ENCODE measurements at regions not wholly inside any gene's neighbourhood (a gene's known extent, or its start where the extent isn't known, plus 50 kb on each side); places are given as distances from the start of the nearest gene placed in this dataset.
"Not testable (repeated sequence)": the region's sequence is repeated elsewhere in the genome, so short reads cannot be mapped to it uniquely, and the experiment has no call there.

DNA sequence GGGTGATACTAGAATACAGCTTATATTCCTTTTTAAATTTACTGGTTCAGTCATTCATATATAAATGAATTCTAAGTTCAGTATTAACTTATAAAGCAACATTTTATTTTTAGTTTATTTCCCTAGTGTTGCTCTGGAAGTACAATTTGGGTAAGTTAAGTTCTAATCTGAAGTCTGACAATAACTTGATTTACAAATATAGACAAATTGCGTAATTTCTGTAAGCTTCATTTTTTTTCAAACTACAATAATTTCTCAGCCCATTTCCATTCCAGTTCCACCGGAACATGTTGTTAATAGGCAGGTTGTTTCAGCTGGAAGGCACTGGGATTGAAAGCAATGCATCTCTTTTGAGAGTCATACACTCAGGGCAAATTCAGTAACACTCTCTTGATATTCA lies 2000.7 kb downstream of the OLFM4 start:
- intact Hi-C loops (cut with DNase I), result no loop called here
- TF ChIP-seq POLR2A (IDR thresholded peaks at IDR 0.05), result no peak
- TF ChIP-seq, protein P1, sequence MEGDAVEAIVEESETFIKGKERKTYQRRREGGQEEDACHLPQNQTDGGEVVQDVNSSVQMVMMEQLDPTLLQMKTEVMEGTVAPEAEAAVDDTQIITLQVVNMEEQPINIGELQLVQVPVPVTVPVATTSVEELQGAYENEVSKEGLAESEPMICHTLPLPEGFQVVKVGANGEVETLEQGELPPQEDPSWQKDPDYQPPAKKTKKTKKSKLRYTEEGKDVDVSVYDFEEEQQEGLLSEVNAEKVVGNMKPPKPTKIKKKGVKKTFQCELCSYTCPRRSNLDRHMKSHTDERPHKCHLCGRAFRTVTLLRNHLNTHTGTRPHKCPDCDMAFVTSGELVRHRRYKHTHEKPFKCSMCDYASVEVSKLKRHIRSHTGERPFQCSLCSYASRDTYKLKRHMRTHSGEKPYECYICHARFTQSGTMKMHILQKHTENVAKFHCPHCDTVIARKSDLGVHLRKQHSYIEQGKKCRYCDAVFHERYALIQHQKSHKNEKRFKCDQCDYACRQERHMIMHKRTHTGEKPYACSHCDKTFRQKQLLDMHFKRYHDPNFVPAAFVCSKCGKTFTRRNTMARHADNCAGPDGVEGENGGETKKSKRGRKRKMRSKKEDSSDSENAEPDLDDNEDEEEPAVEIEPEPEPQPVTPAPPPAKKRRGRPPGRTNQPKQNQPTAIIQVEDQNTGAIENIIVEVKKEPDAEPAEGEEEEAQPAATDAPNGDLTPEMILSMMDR (IDR thresholded peaks at IDR 0.05), result no peak
- 74 to 87% (median 79%) methylated on average over 2 of the region's 2 CpGs for WGBS, 4 donors
- H3K4me1 ChIP-seq (replicated peaks in 1 of 2), result no peaks in the 10 kb centered on the region
- H3K36me3 ChIP-seq (replicated peaks in 1 of 2), result no peaks in the 10 kb centered on the region
- H3K27ac ChIP-seq, result no peak overlapping the region
- no peak for DNase-seq
- no peak overlapping the region for H3K4me3 ChIP-seq
- no peaks in the 10 kb centered on the region for H3K27me3 ChIP-seq
- no peaks in the 10 kb centered on the region for H3K9me3 ChIP-seq (replicated peaks in 1 of 3)

- Histone ChIP-seq H3K9me3 (replicated peaks in 1 of 3) (no peaks in the 10 kb centered on the region), H3K4me3 (no peak overlapping the region), H3K27me3 (no peaks in the 10 kb centered on the region), H3K27ac (no peak overlapping the region), H3K36me3 (replicated peaks in 1 of 2) (no peaks in the 10 kb centered on the region), H3K4me1 (replicated peaks in 1 of 2) (no peaks in the 10 kb centered on the region)
- TF ChIP-seq POLR2A (IDR thresholded peaks at IDR 0.05), result no peak
- intact Hi-C loops (cut with DNase I), result no loop called here
- WGBS, 4 donors, result 59 to 78% (median 71%) methylated on average over 1 of the region's 1 CpG
- DNase-seq, result no peak
Measured at GRCh38 chr13:55038230-55038629, 2009.6 kb downstream of the OLFM4 start.

DNA sequence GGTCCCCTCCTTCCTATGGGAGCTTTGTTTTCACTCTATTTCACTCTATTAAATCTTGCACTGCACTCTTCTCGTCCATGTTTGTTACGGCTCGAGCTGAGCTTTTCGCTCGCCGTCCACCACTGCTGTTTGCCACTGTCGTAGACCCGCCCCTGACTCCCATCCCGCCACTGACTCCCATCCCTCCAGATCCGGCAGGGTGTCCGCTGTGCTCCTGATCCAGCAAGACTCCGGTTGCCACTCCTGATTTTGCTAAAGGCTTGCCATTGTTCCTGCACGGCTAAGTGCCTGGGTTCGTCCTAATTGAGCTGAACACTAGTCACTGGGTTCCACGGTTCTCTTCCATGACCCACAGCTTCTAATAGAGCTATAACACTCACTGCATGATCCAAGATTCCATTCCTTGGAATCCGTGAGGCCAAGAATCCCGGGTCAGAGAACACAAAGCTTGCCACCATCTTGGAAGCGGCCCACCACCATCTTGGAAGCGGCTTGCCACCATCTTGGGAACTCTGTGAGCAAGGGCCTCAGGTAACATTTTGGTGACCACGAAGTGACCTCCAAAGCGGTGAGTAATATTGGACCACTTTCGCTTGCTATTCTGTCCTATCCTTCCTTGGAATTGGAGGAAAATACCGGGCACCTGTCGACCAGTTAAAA lies 2025.4 kb downstream of the OLFM4 start:
- H3K36me3 ChIP-seq (replicated peaks in 1 of 2); DNase-seq; intact Hi-C loops (cut with DNase I); H3K9me3 ChIP-seq (replicated peaks in 1 of 3); H3K4me3 ChIP-seq; H3K27me3 ChIP-seq; H3K27ac ChIP-seq; H3K4me1 ChIP-seq (replicated peaks in 1 of 2): not testable (repeated sequence)
- 88 to 90% (median 89%) methylated on average over 23 to 24 of the region's 24 CpGs for WGBS, 4 donors

DNA sequence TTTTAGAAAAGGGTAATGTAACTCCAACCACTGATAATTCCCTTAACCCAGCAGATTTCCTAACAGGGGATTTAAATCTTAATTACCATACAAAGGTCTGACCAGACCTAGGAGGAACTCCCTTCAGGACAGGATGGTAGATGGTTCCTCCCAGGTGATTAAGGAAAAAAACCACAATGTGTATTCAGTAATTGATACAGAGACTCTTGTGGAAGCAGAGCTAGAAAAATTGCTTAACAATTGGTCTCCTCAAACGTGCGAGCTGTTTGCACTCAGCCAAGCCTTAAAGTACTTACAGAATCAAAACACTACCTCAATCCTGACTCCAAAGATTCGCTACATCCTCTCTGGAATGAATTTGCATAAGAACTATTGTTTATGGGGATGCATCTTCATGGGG lies 2027.1 kb downstream of the OLFM4 start:
- H3K4me1 ChIP-seq (replicated peaks in 1 of 2); H3K27me3 ChIP-seq; DNase-seq; H3K9me3 ChIP-seq (replicated peaks in 1 of 3); H3K4me3 ChIP-seq; H3K36me3 ChIP-seq (replicated peaks in 1 of 2); H3K27ac ChIP-seq; intact Hi-C loops (cut with DNase I): not testable (repeated sequence)
- WGBS, 4 donors, result 79 to 85% (median 84%) methylated on average over 3 of the region's 3 CpGs

- Histone ChIP-seq H3K4me1 (replicated peaks in 1 of 2) (no peaks in the 10 kb centered on the region), H3K36me3 (replicated peaks in 1 of 2) (no peaks in the 10 kb centered on the region), H3K9me3 (replicated peaks in 1 of 3) (no peaks in the 10 kb centered on the region), H3K27ac (no peak overlapping the region), H3K27me3 (no peaks in the 10 kb centered on the region), H3K4me3 (no peak overlapping the region)
- DNase-seq, result no peak
- intact Hi-C loops (cut with DNase I), result no loop called here
- 84 to 86% (median 86%) methylated on average over 7 of the region's 7 CpGs for WGBS, 4 donors
- TF ChIP-seq POLR2A (IDR thresholded peaks at IDR 0.05), result no peak
- TF ChIP-seq, protein P1 (IDR thresholded peaks at IDR 0.05), result no peak
Measured at GRCh38 chr13:55062662-55063061, 2034.0 kb downstream of the OLFM4 start.

DNA sequence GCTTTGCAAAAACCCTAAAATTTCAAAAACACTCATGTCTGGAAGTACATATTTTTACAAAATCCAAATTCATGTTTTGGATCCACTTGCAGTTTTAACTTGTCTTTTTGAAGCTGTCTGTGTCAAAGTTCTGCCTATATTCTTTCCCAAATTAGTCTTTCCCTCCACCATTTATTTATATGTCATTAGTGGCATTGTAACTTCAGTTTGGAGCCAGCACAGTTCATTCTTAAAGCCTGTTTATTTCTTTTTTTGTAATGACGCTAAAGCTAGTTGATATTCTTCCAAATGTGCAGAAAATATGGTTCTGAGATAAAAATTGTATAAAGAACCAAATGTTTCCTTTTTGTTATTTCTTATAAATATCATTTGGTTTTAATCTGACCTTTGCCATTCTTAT lies 2039.3 kb downstream of the OLFM4 start:
- no peaks in the 10 kb centered on the region for H3K9me3 ChIP-seq (replicated peaks in 1 of 3)
- DNase-seq, result no peak
- H3K36me3 ChIP-seq (replicated peaks in 1 of 2), result no peaks in the 10 kb centered on the region
- WGBS, 4 donors, result 53 to 70% (median 60%) methylated on average over 1 of the region's 1 CpG
- H3K4me1 ChIP-seq (replicated peaks in 1 of 2), result no peaks in the 10 kb centered on the region
- intact Hi-C loops (cut with DNase I), result no loop called here
- no peak overlapping the region for H3K4me3 ChIP-seq
- TF ChIP-seq POLR2A (IDR thresholded peaks at IDR 0.05), result no peak
- TF ChIP-seq, protein P1 (IDR thresholded peaks at IDR 0.05), result no peak
- H3K27me3 ChIP-seq, result no peaks in the 10 kb centered on the region
- no peak overlapping the region for H3K27ac ChIP-seq
